GM10266 (cell line): ENCODE measurements at regions not wholly inside any gene's neighbourhood (a gene's known extent, or its start where the extent isn't known, plus 50 kb on each side); places are given as distances from the start of the nearest gene placed in this dataset.

Experiments
- DNase-seq: peaks from one replicate; pipeline ENCODE4 v3.0.0; 2012; ENCODE audit errors: extremely low spot score
- CTCF ChIP-seq: IDR thresholded peaks from 2 replicates; pipeline ENCODE4 v1.5.1; 2012; ENCODE audit warnings: mild to moderate bottlenecking, low read depth; ENCODE audit not compliant: control insufficient read depth, insufficient read depth; ENCODE audit errors: missing control alignments

DNA sequence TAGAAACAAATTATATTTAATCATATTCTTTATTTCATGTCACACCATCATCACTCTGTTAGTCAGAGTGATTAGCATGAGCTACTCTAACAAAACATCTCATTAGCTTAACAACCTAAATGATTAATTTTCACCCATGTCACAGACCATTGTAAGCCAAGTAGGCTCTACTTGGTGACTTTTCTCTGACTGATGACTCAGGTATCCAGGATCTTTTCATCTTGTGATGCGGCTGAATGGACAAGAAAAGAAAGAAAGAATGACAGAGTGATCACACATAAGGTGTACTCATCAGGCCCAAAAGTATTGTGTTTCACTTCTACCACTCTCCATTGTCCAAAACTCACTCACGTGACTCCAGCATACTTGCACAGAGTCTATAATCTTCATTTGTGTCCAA is 299.3 kb downstream of the ANXA1 start:
- no peak for TF ChIP-seq CTCF
- DNase-seq = no peak

GRCh38 chr9:73459817-73460216 is 308.2 kb downstream of the ANXA1 start:
- no peak for TF ChIP-seq CTCF

DNA sequence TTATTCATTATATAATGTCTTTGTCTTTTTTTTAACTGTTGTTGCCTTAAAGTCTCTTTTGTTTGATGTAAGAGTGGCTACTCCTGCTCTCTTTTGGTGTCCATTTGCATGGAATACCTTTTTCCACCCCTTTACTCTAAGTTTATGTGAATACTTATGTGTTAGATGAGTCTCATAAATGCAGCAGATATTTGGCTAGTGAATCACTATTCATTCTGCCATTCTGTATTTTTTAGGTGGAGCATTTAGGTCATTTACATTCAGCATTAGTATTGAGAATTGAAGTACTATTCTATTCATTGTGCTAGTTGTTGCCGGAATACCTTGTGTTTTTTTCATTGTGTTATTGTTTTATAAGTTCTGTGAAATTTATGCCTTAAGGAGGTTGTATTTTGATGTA is 317.1 kb downstream of the ANXA1 start:
- no peak for TF ChIP-seq CTCF
- DNase-seq = no peak

More at GRCh38 chr9:73459817-73460216, 308.2 kb downstream of the ANXA1 start:
- DNase-seq = no peak

GRCh38 chr9:73470766-73471165 is 319.1 kb downstream of the ANXA1 start:
- no peak for TF ChIP-seq CTCF

DNA sequence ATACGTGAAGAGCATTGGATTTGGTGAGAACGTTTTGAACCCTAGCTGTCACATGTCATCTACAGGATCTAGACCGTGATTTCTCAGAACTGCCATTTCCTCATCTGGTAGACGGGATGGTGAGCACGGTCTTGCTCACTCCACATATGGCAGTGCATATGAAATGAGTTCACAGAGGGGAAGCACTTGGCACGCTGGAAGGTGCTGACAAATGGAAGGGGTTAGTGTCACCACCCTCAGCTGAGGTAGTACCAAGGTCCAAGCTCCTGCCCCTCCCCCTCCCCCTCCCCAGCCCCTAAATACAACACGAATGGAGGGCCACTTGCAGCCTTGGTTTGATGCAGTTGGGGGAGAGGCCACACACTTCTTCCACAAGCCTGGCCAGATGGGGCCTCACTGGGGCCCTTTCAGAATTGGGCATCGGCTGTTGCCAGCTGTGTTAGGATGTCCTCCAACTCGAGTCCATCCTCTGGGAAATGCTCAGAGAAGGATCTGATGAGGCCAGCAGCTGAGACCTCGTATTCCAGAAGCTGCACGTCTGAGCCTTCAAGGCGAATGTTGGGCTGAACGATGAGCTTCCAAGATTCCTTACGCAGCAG is 322.4 kb downstream of the ANXA1 start:
- DNase-seq = no peak
- no peak for TF ChIP-seq CTCF

More at GRCh38 chr9:73470766-73471165, 319.1 kb downstream of the ANXA1 start:
- DNase-seq = no peak

DNA sequence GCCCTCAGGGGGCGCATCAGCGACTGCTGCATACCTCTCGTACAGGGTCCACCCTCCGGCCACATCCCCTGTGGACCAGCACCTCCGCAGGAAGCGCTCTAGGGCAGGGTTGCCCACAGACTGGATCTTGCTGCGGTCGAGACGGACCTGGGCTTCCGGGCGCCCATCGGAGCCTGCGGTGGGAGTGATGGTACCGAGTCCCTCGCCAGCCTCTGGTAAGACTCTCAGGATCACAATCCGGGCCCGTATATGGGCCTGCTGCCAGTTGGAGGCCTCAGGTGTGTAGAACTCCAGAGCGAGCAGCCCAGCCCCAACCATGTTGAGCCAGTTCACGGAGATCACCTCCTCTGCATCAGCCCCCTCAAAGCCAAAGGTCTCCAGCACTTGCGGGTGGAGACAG is 323.0 kb downstream of the ANXA1 start:
- TF ChIP-seq CTCF = no peak
- no peak for DNase-seq

GRCh38 chr9:73494894-73495293 is 343.2 kb downstream of the ANXA1 start:
- DNase-seq = no peak
- no peak for TF ChIP-seq CTCF
